ENCODE measurements at regions not wholly inside any gene's neighbourhood (a gene's known extent, or its start where the extent isn't known, plus 50 kb on each side); places are given as distances from the start of the nearest gene placed in this dataset.
"Not testable (repeated sequence)": the region's sequence is repeated elsewhere in the genome, so short reads cannot be mapped to it uniquely, and the experiment has no call there.

DNA sequence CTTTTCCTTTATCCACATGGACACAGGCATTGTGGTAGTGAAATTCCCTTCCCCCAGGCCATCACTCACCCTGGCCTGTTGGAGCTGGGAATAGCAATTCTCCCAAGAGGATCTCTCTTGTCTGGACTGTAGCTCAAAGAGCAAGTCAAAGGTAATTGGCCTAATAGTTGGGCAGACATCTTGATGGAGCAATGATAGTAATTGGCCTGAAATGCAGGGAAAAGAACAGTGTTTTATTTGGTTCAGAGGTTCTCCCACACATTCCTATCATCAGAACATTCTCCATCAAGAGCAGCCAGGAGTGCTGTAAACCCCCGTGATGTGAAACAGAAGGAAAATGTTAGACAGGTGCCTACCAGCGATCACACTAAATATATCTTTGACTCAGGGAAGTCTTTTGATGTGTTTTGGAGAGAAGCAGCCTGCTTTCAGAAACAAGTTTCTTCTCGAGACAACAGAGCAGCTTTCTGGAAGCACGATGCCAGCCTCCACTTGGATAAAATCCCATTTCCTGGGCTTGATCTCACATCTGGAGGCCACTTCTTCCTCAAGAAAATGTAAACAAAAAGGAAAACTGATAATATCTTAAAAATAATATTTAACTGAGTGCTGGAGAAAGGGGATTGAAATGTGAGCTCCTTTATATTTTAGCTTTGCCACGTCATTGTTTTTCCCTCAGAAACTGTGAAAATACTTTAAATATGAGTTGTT lies 198.1 kb upstream of the WWC1 start:
- intact Hi-C loops (cut with DNase I) = no loop called here
- no peak for DNase-seq
- TF ChIP-seq POLR2A (IDR thresholded peaks at IDR 0.05) = no peak
- TF ChIP-seq, protein P1, sequence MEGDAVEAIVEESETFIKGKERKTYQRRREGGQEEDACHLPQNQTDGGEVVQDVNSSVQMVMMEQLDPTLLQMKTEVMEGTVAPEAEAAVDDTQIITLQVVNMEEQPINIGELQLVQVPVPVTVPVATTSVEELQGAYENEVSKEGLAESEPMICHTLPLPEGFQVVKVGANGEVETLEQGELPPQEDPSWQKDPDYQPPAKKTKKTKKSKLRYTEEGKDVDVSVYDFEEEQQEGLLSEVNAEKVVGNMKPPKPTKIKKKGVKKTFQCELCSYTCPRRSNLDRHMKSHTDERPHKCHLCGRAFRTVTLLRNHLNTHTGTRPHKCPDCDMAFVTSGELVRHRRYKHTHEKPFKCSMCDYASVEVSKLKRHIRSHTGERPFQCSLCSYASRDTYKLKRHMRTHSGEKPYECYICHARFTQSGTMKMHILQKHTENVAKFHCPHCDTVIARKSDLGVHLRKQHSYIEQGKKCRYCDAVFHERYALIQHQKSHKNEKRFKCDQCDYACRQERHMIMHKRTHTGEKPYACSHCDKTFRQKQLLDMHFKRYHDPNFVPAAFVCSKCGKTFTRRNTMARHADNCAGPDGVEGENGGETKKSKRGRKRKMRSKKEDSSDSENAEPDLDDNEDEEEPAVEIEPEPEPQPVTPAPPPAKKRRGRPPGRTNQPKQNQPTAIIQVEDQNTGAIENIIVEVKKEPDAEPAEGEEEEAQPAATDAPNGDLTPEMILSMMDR (IDR thresholded peaks at IDR 0.05) = no peak
- no peaks in the 10 kb centered on the region for H3K36me3 ChIP-seq (replicated peaks in 1 of 2)
- H3K4me3 ChIP-seq = no peak overlapping the region
- no peaks in the 10 kb centered on the region for H3K27me3 ChIP-seq
- H3K9me3 ChIP-seq (replicated peaks in 1 of 3) = no peaks in the 10 kb centered on the region
- H3K4me1 ChIP-seq (replicated peaks in 1 of 2) = no peaks in the 10 kb centered on the region
- WGBS, 4 donors = 55 to 72% (median 61%) methylated on average over 5 of the region's 5 CpGs
- H3K27ac ChIP-seq = no peak overlapping the region

DNA sequence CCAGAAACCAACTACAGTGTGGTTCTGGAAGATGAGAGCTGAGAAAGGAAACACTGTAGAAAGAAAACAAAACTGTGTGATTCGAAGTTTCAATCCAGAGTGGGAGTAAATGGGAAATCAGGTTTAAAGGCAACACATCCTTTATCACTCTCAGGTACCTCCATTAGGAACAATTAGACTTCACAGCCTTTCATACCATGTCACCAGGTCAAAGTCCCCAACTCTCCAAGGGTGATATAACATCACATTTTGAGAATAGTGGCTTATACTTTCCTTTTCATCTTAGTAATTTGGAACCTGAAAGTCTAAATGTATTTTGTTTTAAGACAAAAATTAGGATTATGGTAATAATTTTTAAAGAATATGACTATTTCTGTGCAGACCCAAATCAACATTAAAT lies 194.9 kb upstream of the WWC1 start:
- no peak for DNase-seq
- H3K27me3 ChIP-seq = no peaks in the 10 kb centered on the region
- no peak overlapping the region for H3K4me3 ChIP-seq
- 23 to 57% (median 54%) methylated on average over 1 of the region's 1 CpG for WGBS, 4 donors
- no peaks in the 10 kb centered on the region for H3K36me3 ChIP-seq (replicated peaks in 1 of 2)
- no peak for TF ChIP-seq POLR2A (IDR thresholded peaks at IDR 0.05)
- TF ChIP-seq, protein P1 (IDR thresholded peaks at IDR 0.05) = no peak
- intact Hi-C loops (cut with DNase I) = no loop called here
- H3K9me3 ChIP-seq (replicated peaks in 1 of 3) = no peaks in the 10 kb centered on the region
- no peaks in the 10 kb centered on the region for H3K4me1 ChIP-seq (replicated peaks in 1 of 2)
- no peak overlapping the region for H3K27ac ChIP-seq

DNA sequence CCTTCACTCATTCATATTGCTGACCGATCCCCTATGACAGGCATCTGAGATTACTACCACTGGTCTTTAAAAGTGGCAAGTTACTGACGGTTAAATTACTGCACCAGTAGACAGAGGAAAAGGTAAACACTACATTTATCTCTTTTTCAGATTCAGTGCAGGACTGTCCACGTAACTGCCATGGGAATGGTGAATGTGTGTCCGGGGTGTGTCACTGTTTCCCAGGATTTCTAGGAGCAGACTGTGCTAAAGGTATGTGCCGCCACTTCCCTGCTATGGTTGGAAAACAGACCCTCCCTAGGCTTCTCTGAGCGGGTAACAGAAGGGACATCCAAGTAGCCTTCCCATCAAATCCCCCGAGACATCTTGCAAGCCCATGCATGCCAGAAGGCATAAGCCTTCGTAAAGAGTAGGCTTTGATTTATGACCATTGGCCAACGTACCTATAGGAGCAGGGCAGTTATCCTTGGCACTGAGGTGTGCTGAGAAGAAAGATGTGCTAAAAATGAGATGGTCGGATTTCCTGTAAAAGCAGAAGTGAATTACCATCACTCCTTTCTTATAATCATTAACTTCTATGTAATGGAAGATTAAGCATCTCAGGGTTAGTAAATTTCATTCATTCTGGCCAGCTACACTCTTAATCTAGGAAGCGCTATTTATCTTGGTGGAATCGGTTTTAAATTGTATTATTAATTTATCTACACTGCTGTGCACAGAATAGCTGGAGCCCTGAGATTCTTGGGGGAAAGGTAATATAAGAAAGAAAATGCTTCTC lies 193.4 kb upstream of the WWC1 start:
- no peak for DNase-seq
- Histone ChIP-seq H3K36me3 (replicated peaks in 1 of 2) (no peaks in the 10 kb centered on the region), H3K9me3 (replicated peaks in 1 of 3) (no peaks in the 10 kb centered on the region), H3K27ac (no peak overlapping the region), H3K4me3 (no peak overlapping the region), H3K4me1 (replicated peaks in 1 of 2) (no peaks in the 10 kb centered on the region), H3K27me3 (no peaks in the 10 kb centered on the region)
- TF ChIP-seq, protein P1 (IDR thresholded peaks at IDR 0.05) = no peak
- TF ChIP-seq POLR2A (IDR thresholded peaks at IDR 0.05) = no peak
- intact Hi-C loops (cut with DNase I) = no loop called here
- 70 to 76% (median 70%) methylated on average over 11 to 12 of the region's 12 CpGs for WGBS, 4 donors

DNA sequence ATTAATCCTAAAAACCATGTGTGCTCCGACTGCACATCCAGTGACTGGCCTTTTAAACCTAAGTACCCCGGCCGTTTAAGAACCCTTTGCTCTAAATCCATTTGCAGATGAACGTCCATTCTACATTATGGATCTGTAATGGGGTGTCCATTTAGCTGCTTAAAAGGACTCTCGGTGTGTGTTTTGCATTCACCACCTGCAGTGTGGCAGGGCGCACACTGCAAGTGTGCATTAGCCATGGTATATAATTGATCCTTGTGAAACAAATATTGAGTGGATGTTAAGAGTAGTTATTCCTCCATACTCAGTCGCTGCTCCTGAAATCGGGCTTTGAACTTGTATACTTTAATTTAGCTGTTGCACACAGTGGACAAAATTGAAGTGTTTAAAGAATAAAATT lies 190.1 kb upstream of the WWC1 start:
- Histone ChIP-seq H3K27ac (no peak overlapping the region), H3K4me3 (no peak overlapping the region), H3K4me1 (replicated peaks in 1 of 2) (no peaks in the 10 kb centered on the region), H3K27me3 (no peaks in the 10 kb centered on the region), H3K36me3 (replicated peaks in 1 of 2) (no peaks in the 10 kb centered on the region), H3K9me3 (replicated peaks in 1 of 3) (no peaks in the 10 kb centered on the region)
- 80 to 89% (median 83%) methylated on average over 8 of the region's 8 CpGs for WGBS, 4 donors
- no peak for DNase-seq
- intact Hi-C loops (cut with DNase I) = no loop called here
- TF ChIP-seq POLR2A (IDR thresholded peaks at IDR 0.05) = no peak
- TF ChIP-seq, protein P1 (IDR thresholded peaks at IDR 0.05) = no peak

DNA sequence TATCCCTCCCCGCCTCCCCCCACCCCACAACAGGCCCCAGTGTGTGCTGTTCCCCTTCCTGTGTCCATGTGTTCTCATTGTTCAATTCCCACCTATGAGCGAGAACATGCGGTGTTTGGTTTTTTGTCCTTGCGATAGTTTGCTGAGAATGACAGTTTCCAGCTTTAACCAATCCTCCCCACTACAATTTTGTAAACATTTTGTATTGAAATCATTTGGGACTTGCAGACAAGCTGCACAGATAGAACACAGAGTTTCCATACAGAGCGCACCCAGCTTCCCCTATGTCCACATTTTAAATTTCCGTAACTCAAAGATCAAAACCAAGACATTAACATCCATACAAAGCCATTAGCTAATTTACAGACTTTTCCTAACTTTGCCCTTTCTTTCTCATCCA lies 188.4 kb upstream of the WWC1 start:
- H3K27ac ChIP-seq; H3K36me3 ChIP-seq (replicated peaks in 1 of 2); intact Hi-C loops (cut with DNase I); H3K9me3 ChIP-seq (replicated peaks in 1 of 3); H3K4me1 ChIP-seq (replicated peaks in 1 of 2); DNase-seq; H3K4me3 ChIP-seq; H3K27me3 ChIP-seq: not testable (repeated sequence)
- 82 to 92% (median 90%) methylated on average over 5 to 6 of the region's 6 CpGs for WGBS, 4 donors
